Lung (tissue), 12 donors: ENCODE measurements at regions not wholly inside any gene's neighbourhood (a gene's known extent, or its start where the extent isn't known, plus 50 kb on each side); places are given as distances from the start of the nearest gene placed in this dataset. TPM values are rescaled to one million over a fixed set of nuclear protein-coding genes. Genes with fewer than 3 reads are reported as not detected.

ENCODE experiments used
- ATAC-seq: fragments of 200-7000 bp; cut with Tn5 transposase; one replicate; pipeline ENCODE4 v1.9.1; 2020; ENCODE audit warnings: moderate number of reproducible peaks; ENCODE audit not compliant: insufficient read depth, low FRiP score
- DNase-seq, 3 donors: peaks; one replicate each; pipeline ENCODE4 v3.0.0-alpha.2; 2013 to 2017
- H3K27ac ChIP-seq, 2 donors: one replicate each; pipeline ENCODE4 v1.5.1; 2013; ENCODE audit warnings: mild to moderate bottlenecking in 2 of 2, moderate library complexity in 2 of 2, control low read depth in 1 of 2, inconsistent platforms in 1 of 2, low read depth in 1 of 2, low read length in 1 of 2
- H3K27me3 ChIP-seq, 3 donors: one replicate each; pipeline ENCODE4 v1.5.1; 2013; ENCODE audit warnings: low read length in 2 of 3; ENCODE audit not compliant: control insufficient read depth in 3 of 3, insufficient read depth in 3 of 3
- H3K36me3 ChIP-seq, 4 donors: one replicate each; pipeline ENCODE4 v1.5.1; 2013; ENCODE audit warnings: low read length in 4 of 4, mild to moderate bottlenecking in 1 of 4, moderate library complexity in 1 of 4; ENCODE audit not compliant: control insufficient read depth in 4 of 4, insufficient read depth in 4 of 4
- H3K4me1 ChIP-seq, 5 donors: one replicate each; pipeline ENCODE4 v1.5.1; 2013; ENCODE audit warnings: low read length in 5 of 5, mild to moderate bottlenecking in 2 of 5, moderate library complexity in 1 of 5; ENCODE audit not compliant: control insufficient read depth in 5 of 5, insufficient read depth in 5 of 5
- H3K4me3 ChIP-seq: one replicate; pipeline ENCODE4 v1.5.1; 2013; ENCODE audit warnings: mild to moderate bottlenecking, control low read depth, moderate library complexity
- H3K9ac ChIP-seq, 2 donors: one replicate each; pipeline ENCODE4 v1.5.1; 2013; ENCODE audit warnings: low read length in 2 of 2, control low read depth in 1 of 2; ENCODE audit not compliant: insufficient read depth in 1 of 2
- H3K9me3 ChIP-seq, 4 donors: one replicate each; pipeline ENCODE4 v1.5.1; 2013; ENCODE audit warnings: low read length in 3 of 4, mild to moderate bottlenecking in 1 of 4, moderate library complexity in 1 of 4; ENCODE audit not compliant: control insufficient read depth in 4 of 4, insufficient read depth in 3 of 4
- WGBS, 2 donors: extraction: QIAGEN DNeasy Blood & Tissue Kit; methylation state at CpG; one replicate each; pipeline ENCODE4 v1.1.7; 2013; 5-methylcytosine and 5-hydroxymethylcytosine counted together
- small RNA-seq: library from RNA; depleted of rRNA; stranded (forward); fragments of <200 nt; gene quantifications from one replicate; pipeline ENCODE3, GENCODE V24; 2014; ENCODE audit warnings: low replicate concordance
- TF ChIP-seq, protein P1 (sequence below): IDR thresholded peaks from 2 replicates; pipeline ENCODE4 v1.5.1; 2012; ENCODE audit warnings: mild to moderate bottlenecking; ENCODE audit errors: control extremely low read depth, extremely low read depth
- donor health status: control.
- donor health status: control.
- donor health status: Bipolar disorder and iron deficiency.
- donor health status: healthy.
- donor health status: DM: yes; HTN: yes; CAD: no.

DNA sequence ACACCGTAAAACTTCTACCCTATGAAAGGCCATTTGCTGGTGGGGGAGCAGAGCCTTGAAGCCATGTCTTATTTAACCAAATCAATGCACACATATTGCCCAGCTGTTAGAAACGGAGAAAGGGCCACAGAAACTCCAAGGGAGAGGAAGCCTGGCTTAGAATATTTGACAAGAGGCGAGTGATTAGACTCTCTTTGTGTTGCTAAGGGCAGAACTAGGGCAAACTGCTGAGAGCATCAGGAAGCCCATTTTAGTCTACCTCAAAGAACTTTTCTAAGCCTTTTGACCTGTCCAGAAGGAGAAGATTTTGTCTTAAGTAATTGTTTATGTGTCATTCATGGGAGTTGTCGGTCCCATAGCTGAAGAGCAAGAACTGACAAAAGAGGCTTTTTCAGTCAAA is 54.4 kb upstream of the CELF4 start:
- TF ChIP-seq, protein P1, sequence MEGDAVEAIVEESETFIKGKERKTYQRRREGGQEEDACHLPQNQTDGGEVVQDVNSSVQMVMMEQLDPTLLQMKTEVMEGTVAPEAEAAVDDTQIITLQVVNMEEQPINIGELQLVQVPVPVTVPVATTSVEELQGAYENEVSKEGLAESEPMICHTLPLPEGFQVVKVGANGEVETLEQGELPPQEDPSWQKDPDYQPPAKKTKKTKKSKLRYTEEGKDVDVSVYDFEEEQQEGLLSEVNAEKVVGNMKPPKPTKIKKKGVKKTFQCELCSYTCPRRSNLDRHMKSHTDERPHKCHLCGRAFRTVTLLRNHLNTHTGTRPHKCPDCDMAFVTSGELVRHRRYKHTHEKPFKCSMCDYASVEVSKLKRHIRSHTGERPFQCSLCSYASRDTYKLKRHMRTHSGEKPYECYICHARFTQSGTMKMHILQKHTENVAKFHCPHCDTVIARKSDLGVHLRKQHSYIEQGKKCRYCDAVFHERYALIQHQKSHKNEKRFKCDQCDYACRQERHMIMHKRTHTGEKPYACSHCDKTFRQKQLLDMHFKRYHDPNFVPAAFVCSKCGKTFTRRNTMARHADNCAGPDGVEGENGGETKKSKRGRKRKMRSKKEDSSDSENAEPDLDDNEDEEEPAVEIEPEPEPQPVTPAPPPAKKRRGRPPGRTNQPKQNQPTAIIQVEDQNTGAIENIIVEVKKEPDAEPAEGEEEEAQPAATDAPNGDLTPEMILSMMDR = no peak
- H3K9ac ChIP-seq = no peak overlapping the region
- H3K4me1 ChIP-seq = peaks cover 0 to 3% (median 0%) of the 10 kb centered on the region in 5 donors
- H3K4me3 ChIP-seq = no peak overlapping the region
- no peak overlapping the region for H3K27ac ChIP-seq
- ATAC-seq (no peak), DNase-seq (no peak)
- no peaks in the 10 kb centered on the region for H3K27me3 ChIP-seq
- 80 to 81% methylated on average over 4 of the region's 4 CpGs for WGBS, 2 donors
- H3K36me3 ChIP-seq = no peaks in the 10 kb centered on the region
- H3K9me3 ChIP-seq = peaks cover 0 to 4% (median 0%) of the 10 kb centered on the region in 4 donors

DNA sequence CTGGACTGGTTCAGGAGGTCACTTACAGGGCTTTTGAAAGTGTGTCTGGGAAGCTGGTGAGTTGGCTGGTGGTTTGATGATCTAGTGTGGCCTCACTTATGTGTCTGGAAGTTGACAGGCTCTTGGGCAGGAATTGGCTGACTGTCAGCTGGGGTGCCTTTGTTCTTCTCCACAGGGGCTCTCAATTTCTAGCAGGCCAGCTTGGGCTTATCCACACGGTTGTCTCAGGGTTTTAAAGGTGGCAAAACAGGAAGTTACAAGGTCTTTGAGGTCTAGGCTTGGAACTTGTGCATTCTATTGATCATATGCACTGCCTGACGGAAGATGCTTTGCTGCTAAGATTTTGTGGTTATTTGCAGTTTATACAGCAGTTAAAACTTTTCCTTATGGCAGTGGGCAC is 52.0 kb upstream of the CELF4 start:
- H3K36me3 ChIP-seq = no peaks in the 10 kb centered on the region
- H3K27ac ChIP-seq = no peak overlapping the region
- DNase-seq (no peak), ATAC-seq (no peak)
- 34 to 39% methylated on average over 2 of the region's 2 CpGs for WGBS, 2 donors
- H3K4me1 ChIP-seq = no peaks in the 10 kb centered on the region
- peaks cover 0 to 4% (median 0%) of the 10 kb centered on the region in 4 donors for H3K9me3 ChIP-seq
- H3K9ac ChIP-seq = no peak overlapping the region
- no peaks in the 10 kb centered on the region for H3K27me3 ChIP-seq
- TF ChIP-seq, protein P1 = no peak
- H3K4me3 ChIP-seq = no peak overlapping the region

Small RNAs in the stretch of these regions (small RNA-seq; reads per million reads assigned to genes)
- not detected for gene AC011712.1
- not detected for gene MIR4318
- gene MIR5583-1 = not detected
- not detected for gene RN7SKP182
- not detected for gene RNU6-1242P
- not detected for gene RNU6-706P
